GM12872 (cell line): ENCODE measurements at regions not wholly inside any gene's neighbourhood (a gene's known extent, or its start where the extent isn't known, plus 50 kb on each side); places are given as distances from the start of the nearest gene placed in this dataset.

ENCODE experiments used
- TF ChIP-seq, protein P1 (sequence below): IDR thresholded peaks from 3 replicates; pipeline ENCODE4 v1.5.1; 2011; ENCODE audit warnings: low read depth, mild to moderate bottlenecking, low read length, moderate library complexity; ENCODE audit not compliant: insufficient read depth

DNA sequence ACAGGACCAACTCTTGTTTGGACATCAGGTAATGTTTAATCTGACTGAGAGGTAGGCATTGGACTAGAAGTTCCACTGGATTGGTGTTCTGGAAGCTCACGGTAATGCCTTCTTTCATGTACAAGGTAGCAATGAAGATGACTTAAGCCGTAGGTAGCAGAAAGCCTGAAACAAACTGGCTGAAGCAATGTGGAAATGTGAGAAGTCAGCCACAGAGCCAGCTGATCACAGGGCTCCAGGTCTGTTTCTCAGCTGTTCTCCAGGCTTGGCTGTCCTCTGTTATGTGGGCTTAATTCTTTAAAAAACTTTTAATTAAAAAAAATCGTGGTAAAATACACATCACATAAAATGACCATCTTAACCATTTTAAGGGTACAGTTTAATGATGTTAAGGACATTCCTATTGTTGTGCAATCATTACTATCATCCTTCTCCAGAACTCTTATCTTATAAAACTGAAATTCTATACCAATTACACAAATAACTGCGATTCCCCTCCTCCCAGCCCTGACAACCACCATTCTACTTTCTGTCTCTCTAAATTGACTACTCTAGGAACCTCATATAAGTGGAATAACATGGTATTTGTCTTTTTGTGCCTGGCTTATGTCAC is 101.4 kb upstream of the ZNF32 start:
- TF ChIP-seq, protein P1, sequence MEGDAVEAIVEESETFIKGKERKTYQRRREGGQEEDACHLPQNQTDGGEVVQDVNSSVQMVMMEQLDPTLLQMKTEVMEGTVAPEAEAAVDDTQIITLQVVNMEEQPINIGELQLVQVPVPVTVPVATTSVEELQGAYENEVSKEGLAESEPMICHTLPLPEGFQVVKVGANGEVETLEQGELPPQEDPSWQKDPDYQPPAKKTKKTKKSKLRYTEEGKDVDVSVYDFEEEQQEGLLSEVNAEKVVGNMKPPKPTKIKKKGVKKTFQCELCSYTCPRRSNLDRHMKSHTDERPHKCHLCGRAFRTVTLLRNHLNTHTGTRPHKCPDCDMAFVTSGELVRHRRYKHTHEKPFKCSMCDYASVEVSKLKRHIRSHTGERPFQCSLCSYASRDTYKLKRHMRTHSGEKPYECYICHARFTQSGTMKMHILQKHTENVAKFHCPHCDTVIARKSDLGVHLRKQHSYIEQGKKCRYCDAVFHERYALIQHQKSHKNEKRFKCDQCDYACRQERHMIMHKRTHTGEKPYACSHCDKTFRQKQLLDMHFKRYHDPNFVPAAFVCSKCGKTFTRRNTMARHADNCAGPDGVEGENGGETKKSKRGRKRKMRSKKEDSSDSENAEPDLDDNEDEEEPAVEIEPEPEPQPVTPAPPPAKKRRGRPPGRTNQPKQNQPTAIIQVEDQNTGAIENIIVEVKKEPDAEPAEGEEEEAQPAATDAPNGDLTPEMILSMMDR = no peak

DNA sequence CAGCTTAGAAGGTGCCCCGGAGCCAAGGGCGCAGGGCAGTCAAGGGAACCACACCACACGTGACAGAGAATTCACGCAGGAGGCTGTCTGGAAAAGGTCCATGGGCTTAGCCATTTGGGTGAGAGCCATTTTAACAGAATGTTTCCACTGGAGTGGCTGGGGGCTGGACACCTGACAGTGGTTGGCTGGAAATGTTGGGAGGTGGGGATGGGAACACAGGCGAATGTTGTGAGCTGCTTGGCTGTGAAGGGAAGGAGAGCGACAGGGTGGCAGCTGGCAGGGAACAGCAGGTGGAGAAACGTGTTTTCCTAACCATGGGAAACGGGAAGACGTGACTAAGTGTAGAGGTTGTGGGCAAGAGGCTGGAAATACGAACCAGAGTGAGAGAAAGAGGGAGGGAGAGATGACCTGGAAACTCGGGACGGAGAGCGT is 100.5 kb upstream of the ZNF32 start:
- TF ChIP-seq, protein P1 = no peak

DNA sequence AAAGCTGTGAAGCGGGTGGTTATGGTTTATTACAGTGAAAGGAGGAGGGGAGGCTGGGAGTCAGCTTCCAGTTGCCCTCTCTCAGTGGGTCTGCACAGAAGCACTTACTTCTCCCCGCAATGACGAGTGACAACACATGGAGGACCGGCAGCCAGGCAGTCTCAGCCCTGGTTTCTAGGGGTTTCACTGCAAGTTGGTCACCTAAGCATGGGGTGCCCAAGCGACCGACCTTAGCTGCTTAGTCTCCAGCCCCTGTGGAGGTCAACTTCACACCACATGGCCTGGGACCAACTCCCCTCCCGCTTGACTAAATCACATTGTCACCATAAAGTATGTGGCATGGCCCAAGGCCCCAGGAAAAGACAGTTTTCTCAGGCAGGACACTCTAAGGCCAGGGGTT is 99.9 kb upstream of the ZNF32 start:
- TF ChIP-seq, protein P1 = no peak

DNA sequence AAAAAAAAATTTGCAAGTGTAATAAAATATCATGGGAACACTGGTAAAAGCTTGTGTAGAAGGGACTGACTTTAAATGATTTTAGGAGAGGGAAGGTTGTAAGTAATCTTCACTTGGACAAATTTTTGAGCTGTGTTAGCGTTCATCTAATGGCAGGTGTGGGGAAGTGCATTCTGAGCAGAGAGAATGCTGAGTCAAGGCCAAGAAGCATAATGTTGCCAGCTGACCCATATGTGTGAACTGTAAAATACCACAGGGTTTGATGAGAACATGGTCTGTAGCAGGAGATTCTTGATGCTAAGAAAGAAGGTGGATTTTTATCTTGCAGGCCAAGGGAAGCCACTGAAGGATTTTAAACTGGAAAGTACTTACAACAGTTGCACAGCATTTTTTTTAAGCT is 98.2 kb upstream of the ZNF32 start:
- TF ChIP-seq, protein P1 = no peak

DNA sequence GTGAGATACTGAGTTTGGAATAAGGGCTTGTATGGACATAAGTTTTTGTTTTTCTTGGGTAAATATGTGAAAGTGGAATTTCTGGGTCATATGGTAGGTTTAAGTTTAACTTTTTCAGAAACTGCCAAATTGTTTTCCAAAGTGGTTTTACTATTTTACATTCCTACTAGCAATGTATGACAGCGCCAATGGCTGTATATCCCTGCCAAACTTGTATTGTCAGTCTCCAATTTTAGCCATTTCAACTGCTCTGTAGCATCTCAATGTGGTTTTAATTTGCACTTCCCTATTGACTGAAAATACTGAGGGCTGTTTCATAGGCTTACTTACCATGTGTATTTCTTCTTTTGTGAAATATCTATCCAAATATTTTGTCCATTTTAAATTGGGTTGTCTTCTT is 90.5 kb upstream of the ZNF32 start:
- TF ChIP-seq, protein P1 = no peak

DNA sequence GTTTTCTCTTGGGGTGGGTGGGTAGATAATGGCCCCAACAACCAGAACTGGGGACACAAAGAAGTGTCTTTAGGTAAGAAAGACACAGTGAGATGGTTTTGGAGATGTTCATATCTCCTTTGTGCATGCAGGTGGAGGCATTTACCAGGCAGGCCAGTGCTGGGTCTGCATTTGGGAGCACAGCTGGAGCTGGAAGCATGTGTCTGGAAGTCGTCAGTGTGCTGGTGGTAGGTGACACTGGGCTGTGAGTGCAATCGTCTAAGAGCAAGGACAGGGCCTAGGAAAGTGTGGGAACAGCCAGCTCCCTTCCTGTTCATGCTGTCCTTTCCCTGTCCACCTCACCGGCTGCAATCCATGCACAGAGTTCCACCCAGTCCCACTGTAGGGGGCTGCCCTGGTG is 88.3 kb upstream of the ZNF32 start:
- TF ChIP-seq, protein P1 = no peak

DNA sequence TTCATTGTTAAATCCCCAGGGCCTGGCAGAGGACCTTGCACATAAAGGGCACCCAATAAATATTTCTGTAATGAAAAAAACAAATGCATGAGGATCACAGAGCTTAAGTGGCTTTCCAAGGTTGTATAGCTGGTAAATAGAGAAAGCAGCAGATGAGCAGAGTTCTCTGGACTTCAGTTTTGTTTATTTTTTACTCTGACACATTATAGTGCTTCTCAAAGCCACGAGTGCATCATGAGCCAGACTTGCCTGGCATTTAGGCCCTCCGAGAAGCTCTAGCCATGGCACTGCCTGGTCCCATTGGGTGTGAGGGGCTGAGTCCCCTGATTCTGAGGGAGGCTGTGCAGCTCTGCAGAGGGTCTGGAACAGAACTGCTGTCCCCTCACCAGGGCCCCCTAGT is 87.2 kb upstream of the ZNF32 start:
- TF ChIP-seq, protein P1 = no peak

DNA sequence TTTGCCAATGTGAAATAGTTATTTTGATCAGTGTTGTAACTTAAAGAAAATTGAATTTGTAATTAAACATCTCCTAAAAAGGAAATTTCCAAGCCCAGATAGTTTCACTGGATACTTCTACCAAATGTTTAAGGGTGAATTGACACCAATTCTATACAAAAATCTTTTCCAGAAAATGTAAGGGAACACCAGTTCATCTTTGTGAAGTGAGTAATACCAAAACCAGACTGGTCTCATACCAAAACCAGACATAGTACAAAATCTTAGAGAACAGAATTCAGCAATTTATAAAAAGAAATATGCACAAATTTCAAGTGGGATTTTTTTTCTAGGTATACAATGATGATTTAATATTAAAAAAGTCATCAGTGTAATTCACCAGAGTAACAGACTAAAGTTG is 86.0 kb upstream of the ZNF32 start:
- TF ChIP-seq, protein P1 = no peak
